OCI-LY1 (cell line): ENCODE measurements at regions not wholly inside any gene's neighbourhood (a gene's known extent, or its start where the extent isn't known, plus 50 kb on each side); places are given as distances from the start of the nearest gene placed in this dataset.

ENCODE experiments used
- EZH2 ChIP-seq: fragments of 200-600 bp; sonication (generic), shearing (Covaris generic); IDR thresholded peaks from 2 replicates; pipeline ENCODE4 v1.8.0; 2017; ENCODE audit warnings: borderline replicate concordance, mixed run types, mild to moderate bottlenecking, antibody characterized with exemption, low read length, moderate library complexity, mixed read lengths
- TF ChIP-seq, protein P1 (sequence below): fragments of 200-600 bp; sonication (generic), shearing (Covaris generic); IDR thresholded peaks from 2 replicates; pipeline ENCODE4 v1.5.1; 2017; ENCODE audit warnings: mild to moderate bottlenecking, antibody characterized with exemption, low read length, moderate library complexity, mixed read lengths

DNA sequence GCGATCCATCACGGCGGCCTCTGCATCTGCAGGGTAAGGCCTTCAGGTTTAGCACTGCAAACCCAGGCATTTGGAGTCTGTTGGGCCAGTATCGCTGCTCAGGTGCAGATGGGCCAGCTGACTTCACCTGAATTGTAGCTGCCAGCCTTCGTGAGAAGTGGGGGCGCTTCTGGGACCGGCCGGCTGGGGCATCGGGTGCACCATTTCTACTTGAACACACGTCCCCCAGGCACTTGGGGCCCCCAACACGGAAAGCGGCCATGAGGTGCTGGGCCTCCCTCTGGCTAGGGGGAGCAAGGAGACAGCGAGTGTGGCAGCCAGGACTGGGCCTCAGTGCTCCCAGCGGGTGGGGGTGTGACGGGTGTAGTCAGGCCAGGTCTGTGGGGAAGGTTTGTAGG is 767.6 kb downstream of the KCNJ18 start:
- TF ChIP-seq, protein P1, sequence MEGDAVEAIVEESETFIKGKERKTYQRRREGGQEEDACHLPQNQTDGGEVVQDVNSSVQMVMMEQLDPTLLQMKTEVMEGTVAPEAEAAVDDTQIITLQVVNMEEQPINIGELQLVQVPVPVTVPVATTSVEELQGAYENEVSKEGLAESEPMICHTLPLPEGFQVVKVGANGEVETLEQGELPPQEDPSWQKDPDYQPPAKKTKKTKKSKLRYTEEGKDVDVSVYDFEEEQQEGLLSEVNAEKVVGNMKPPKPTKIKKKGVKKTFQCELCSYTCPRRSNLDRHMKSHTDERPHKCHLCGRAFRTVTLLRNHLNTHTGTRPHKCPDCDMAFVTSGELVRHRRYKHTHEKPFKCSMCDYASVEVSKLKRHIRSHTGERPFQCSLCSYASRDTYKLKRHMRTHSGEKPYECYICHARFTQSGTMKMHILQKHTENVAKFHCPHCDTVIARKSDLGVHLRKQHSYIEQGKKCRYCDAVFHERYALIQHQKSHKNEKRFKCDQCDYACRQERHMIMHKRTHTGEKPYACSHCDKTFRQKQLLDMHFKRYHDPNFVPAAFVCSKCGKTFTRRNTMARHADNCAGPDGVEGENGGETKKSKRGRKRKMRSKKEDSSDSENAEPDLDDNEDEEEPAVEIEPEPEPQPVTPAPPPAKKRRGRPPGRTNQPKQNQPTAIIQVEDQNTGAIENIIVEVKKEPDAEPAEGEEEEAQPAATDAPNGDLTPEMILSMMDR: no peak
- no peak for TF ChIP-seq EZH2
